ENCODE measurements at regions not wholly inside any gene's neighbourhood (a gene's known extent, or its start where the extent isn't known, plus 50 kb on each side); places are given as distances from the start of the nearest gene placed in this dataset.

DNA sequence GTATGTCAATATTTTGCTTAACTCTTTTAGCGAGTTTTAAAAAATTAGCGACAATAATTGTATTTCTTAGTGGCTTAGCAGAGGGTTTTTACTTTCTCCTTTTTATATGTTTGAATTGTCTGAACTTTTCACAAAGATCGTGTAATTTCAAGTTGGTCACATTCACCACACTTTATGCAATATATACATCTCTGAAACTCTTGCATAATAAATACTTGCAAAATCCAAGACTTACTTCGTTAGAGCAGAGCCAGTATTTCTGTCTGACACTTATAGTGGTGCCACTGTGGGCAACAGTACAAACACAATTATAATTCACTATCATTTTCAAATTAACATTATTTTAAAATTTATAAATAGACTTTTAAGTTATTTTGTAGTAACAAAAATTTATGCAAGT, 62.0 kb downstream of the SUCNR1 start:
- Histone ChIP-seq H3K27ac (ENCODE audit: poor library complexity, severe bottlenecking) (no peak overlapping the region), H3K4me1 (ENCODE audit: insufficient read depth, poor library complexity, severe bottlenecking) (no peaks in the 10 kb centered on the region), H3K36me3 (ENCODE audit: low read depth) (no peaks in the 10 kb centered on the region), H3K27me3 (ENCODE audit: insufficient read depth, poor library complexity, severe bottlenecking) (no peaks in the 10 kb centered on the region), H3K9me3 (ENCODE audit: severe bottlenecking) (no peaks in the 10 kb centered on the region), H3K4me3 (ENCODE audit: severe bottlenecking) (no peak overlapping the region)
- TF ChIP-seq, protein P1, sequence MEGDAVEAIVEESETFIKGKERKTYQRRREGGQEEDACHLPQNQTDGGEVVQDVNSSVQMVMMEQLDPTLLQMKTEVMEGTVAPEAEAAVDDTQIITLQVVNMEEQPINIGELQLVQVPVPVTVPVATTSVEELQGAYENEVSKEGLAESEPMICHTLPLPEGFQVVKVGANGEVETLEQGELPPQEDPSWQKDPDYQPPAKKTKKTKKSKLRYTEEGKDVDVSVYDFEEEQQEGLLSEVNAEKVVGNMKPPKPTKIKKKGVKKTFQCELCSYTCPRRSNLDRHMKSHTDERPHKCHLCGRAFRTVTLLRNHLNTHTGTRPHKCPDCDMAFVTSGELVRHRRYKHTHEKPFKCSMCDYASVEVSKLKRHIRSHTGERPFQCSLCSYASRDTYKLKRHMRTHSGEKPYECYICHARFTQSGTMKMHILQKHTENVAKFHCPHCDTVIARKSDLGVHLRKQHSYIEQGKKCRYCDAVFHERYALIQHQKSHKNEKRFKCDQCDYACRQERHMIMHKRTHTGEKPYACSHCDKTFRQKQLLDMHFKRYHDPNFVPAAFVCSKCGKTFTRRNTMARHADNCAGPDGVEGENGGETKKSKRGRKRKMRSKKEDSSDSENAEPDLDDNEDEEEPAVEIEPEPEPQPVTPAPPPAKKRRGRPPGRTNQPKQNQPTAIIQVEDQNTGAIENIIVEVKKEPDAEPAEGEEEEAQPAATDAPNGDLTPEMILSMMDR (IDR thresholded peaks at IDR 0.05; ENCODE audit: poor library complexity, severe bottlenecking): no peak
- DNase-seq (ENCODE audit: low spot score): no peak
- ATAC-seq (ENCODE audit: low read depth): no peak

DNA sequence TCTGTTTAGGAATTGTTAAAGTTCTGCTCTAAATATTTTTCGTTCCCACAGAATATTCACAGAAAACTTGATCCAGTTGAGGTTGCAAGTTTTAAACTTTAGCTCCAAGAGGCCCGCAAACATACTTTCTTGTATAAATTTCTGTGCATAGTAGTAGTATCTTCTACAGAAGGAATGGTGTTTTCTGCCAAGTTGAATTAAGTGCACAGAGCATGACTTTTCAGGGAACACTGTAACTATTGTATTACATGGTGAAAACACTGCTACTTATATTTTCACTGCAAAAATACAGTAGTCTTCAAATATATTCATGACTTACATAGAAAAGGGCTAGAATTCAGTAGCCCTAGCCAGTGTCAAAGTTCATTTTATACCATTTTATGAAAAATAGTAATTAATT, 67.0 kb downstream of the SUCNR1 start:
- no peaks in the 10 kb centered on the region for H3K36me3 ChIP-seq (ENCODE audit: low read depth)
- H3K9me3 ChIP-seq (ENCODE audit: severe bottlenecking): no peaks in the 10 kb centered on the region
- H3K27ac ChIP-seq (ENCODE audit: poor library complexity, severe bottlenecking): no peak overlapping the region
- H3K27me3 ChIP-seq (ENCODE audit: insufficient read depth, poor library complexity, severe bottlenecking): no peaks in the 10 kb centered on the region
- TF ChIP-seq, protein P1 (IDR thresholded peaks at IDR 0.05; ENCODE audit: poor library complexity, severe bottlenecking): no peak
- ATAC-seq (ENCODE audit: low read depth): no peak
- no peak overlapping the region for H3K4me3 ChIP-seq (ENCODE audit: severe bottlenecking)
- DNase-seq (ENCODE audit: low spot score): no peak
- no peaks in the 10 kb centered on the region for H3K4me1 ChIP-seq (ENCODE audit: insufficient read depth, poor library complexity, severe bottlenecking)

DNA sequence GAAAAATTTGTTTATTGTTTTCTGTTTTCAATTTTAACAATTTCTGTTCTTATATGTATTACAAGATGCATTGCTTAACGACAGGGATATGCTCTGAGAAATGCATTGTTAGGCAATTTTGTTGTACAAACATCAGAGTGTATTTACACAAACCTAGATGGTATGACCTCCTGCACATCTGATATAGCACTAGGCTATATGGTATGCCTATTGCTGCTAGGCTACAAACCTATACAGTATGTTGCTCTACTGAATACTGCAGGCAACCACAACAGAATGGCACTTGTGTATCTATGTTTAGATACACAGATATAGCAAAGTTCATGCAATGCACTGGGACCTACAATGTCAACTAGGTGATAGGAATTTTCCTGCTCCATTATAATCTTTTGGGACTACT, 70.1 kb downstream of the SUCNR1 start:
- Histone ChIP-seq H3K4me1 (ENCODE audit: insufficient read depth, poor library complexity, severe bottlenecking) (no peaks in the 10 kb centered on the region), H3K36me3 (ENCODE audit: low read depth) (no peaks in the 10 kb centered on the region), H3K27me3 (ENCODE audit: insufficient read depth, poor library complexity, severe bottlenecking) (no peaks in the 10 kb centered on the region), H3K9me3 (ENCODE audit: severe bottlenecking) (no peaks in the 10 kb centered on the region), H3K4me3 (ENCODE audit: severe bottlenecking) (no peak overlapping the region), H3K27ac (ENCODE audit: poor library complexity, severe bottlenecking) (no peak overlapping the region)
- ATAC-seq (ENCODE audit: low read depth): no peak
- TF ChIP-seq, protein P1 (IDR thresholded peaks at IDR 0.05; ENCODE audit: poor library complexity, severe bottlenecking): no peak
- DNase-seq (ENCODE audit: low spot score): no peak

DNA sequence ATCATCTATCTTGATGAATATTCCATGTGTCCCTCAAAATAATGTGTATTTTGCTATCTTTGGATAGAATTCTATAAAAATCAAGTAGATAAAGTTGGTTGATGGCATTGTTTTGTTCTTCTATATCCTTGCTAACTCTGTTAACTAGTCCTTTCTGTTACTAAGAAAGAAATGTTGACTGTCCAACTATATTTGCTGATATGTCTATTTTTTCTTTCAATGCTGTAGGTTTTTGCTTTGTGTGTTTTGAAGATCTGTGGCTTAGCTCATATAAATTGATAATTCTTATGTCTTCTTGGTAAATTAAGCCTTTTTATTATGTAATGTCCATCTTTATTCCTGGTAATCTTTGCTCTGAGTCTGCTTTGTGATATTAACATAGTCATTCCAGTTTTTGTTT, 70.9 kb downstream of the SUCNR1 start:
- no peaks in the 10 kb centered on the region for H3K27me3 ChIP-seq (ENCODE audit: insufficient read depth, poor library complexity, severe bottlenecking)
- DNase-seq (ENCODE audit: low spot score): no peak
- H3K9me3 ChIP-seq (ENCODE audit: severe bottlenecking): no peaks in the 10 kb centered on the region
- no peaks in the 10 kb centered on the region for H3K4me1 ChIP-seq (ENCODE audit: insufficient read depth, poor library complexity, severe bottlenecking)
- no peak for ATAC-seq (ENCODE audit: low read depth)
- H3K4me3 ChIP-seq (ENCODE audit: severe bottlenecking): no peak overlapping the region
- TF ChIP-seq, protein P1 (IDR thresholded peaks at IDR 0.05; ENCODE audit: poor library complexity, severe bottlenecking): no peak
- no peak overlapping the region for H3K27ac ChIP-seq (ENCODE audit: poor library complexity, severe bottlenecking)
- no peaks in the 10 kb centered on the region for H3K36me3 ChIP-seq (ENCODE audit: low read depth)

DNA sequence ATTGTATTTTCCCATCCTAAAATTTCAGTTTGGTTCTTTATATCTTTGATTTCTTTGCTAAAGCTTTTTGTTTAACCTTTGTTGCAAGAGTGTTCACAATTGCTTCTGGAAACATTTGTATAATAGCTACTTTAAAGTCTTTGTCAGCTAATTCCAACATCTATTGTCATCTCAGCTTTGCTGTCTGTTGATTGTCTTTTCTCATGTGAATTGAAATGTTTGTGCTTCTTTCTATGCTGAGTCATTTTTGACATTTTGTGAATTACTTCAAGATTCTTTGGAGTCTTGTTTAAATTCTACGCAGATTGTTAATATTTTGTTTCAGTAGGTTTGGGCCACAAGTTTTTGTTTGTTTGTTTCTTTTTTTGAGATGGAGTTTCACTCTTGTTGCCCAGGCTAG, 73.2 kb downstream of the SUCNR1 start:
- Histone ChIP-seq H3K27me3 (ENCODE audit: insufficient read depth, poor library complexity, severe bottlenecking) (no peaks in the 10 kb centered on the region), H3K4me3 (ENCODE audit: severe bottlenecking) (no peak overlapping the region), H3K27ac (ENCODE audit: poor library complexity, severe bottlenecking) (no peak overlapping the region), H3K36me3 (ENCODE audit: low read depth) (no peaks in the 10 kb centered on the region), H3K4me1 (ENCODE audit: insufficient read depth, poor library complexity, severe bottlenecking) (no peaks in the 10 kb centered on the region), H3K9me3 (ENCODE audit: severe bottlenecking) (no peaks in the 10 kb centered on the region)
- no peak for ATAC-seq (ENCODE audit: low read depth)
- DNase-seq (ENCODE audit: low spot score): no peak
- TF ChIP-seq, protein P1 (IDR thresholded peaks at IDR 0.05; ENCODE audit: poor library complexity, severe bottlenecking): no peak

Measured in RWPE2 (cell line).